ENCODE measurements at regions not wholly inside any gene's neighbourhood (a gene's known extent, or its start where the extent isn't known, plus 50 kb on each side); places are given as distances from the start of the nearest gene placed in this dataset.

DNA sequence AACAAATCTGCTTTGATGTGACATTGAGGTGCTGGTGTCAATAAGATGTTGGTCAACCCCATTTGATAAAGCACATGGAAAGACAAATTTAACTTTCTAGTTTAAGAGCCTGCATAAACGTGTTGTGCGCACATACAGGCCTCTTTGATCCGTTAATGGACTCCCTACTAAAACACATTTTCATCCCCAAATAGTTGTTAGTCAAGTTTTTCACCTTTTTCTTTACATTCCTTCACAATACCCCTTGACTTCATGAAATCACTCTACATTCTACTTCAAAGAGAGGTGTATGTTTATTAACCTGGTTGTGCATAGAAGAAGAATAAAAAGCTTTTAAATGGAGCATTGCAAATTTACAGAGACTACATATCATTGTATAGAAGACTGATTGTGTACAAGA, 180.3 kb downstream of the HDGFL1 start:
- WGBS, 4 donors, result 87 to 98% (median 95%) methylated on average over 3 of the region's 3 CpGs
- Histone ChIP-seq H3K36me3 (no peaks in the 10 kb centered on the region), H3K4me1 (no peaks in the 10 kb centered on the region), H3K27me3 (no peaks in the 10 kb centered on the region), H3K9me3 (no peaks in the 10 kb centered on the region), H3K4me3 (no peak overlapping the region), H3K27ac (no peak overlapping the region)
- TF ChIP-seq, protein P1, sequence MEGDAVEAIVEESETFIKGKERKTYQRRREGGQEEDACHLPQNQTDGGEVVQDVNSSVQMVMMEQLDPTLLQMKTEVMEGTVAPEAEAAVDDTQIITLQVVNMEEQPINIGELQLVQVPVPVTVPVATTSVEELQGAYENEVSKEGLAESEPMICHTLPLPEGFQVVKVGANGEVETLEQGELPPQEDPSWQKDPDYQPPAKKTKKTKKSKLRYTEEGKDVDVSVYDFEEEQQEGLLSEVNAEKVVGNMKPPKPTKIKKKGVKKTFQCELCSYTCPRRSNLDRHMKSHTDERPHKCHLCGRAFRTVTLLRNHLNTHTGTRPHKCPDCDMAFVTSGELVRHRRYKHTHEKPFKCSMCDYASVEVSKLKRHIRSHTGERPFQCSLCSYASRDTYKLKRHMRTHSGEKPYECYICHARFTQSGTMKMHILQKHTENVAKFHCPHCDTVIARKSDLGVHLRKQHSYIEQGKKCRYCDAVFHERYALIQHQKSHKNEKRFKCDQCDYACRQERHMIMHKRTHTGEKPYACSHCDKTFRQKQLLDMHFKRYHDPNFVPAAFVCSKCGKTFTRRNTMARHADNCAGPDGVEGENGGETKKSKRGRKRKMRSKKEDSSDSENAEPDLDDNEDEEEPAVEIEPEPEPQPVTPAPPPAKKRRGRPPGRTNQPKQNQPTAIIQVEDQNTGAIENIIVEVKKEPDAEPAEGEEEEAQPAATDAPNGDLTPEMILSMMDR (IDR thresholded peaks at IDR 0.05), result no peak
- no peak for TF ChIP-seq POLR2A (IDR thresholded peaks at IDR 0.05)
- DNase-seq (no peak), ATAC-seq (no peak)
- intact Hi-C loops (cut with DNase I), result no loop called here

DNA sequence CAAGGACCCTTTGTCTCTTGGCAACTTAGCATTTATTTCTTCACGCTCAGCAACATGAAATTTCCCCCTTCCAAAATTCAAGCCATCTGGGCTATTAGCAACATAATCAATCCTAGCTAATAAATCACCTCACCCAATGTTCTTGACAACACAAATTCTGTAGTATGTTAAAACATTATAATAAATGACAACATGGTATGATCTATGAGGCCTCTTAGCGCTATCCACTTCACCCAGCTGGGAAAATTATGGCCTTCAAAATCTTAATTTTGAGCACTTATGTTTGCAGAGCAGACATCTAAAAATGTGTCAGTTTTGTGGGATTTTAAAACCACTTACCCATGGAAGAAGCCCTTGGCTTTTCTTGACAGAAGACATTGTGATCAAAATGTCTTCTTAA, 181.9 kb downstream of the HDGFL1 start:
- 98 to 99% (median 98%) methylated on average over 2 of the region's 2 CpGs for WGBS, 4 donors
- TF ChIP-seq POLR2A (IDR thresholded peaks at IDR 0.05), result no peak
- TF ChIP-seq, protein P1 (IDR thresholded peaks at IDR 0.05), result no peak
- Histone ChIP-seq H3K36me3 (no peaks in the 10 kb centered on the region), H3K4me3 (no peak overlapping the region), H3K27me3 (no peaks in the 10 kb centered on the region), H3K27ac (no peak overlapping the region), H3K4me1 (no peaks in the 10 kb centered on the region), H3K9me3 (no peaks in the 10 kb centered on the region)
- ATAC-seq (no peak), DNase-seq (no peak)
- intact Hi-C loops (cut with DNase I), result no loop called here

DNA sequence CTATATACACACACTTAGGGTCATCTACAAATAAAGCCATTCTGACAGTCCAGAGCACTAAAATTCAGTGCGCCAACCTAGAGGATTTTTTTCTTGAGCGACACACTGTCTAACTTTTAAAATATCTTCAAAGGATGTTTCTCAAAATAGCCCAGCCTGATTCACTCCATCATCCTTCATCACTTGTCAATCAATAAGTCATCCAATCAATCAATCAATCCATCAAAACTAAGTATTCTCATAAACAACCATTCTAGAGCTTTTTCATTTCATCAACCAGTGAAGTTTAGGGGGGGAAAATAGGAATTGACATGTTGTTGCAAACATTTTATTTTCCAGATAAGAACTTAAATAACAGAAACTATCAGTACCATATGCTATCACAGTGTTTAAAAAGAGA, 183.2 kb downstream of the HDGFL1 start:
- intact Hi-C loops (cut with DNase I), result no loop called here
- H3K27me3 ChIP-seq, result no peaks in the 10 kb centered on the region
- DNase-seq (no peak), ATAC-seq (no peak)
- no peak overlapping the region for H3K4me3 ChIP-seq
- H3K36me3 ChIP-seq, result no peaks in the 10 kb centered on the region
- no peaks in the 10 kb centered on the region for H3K9me3 ChIP-seq
- WGBS, 4 donors, result 91 to 94% (median 93%) methylated on average over 2 of the region's 2 CpGs
- no peaks in the 10 kb centered on the region for H3K4me1 ChIP-seq
- no peak for TF ChIP-seq POLR2A (IDR thresholded peaks at IDR 0.05)
- TF ChIP-seq, protein P1 (IDR thresholded peaks at IDR 0.05), result no peak
- no peak overlapping the region for H3K27ac ChIP-seq

DNA sequence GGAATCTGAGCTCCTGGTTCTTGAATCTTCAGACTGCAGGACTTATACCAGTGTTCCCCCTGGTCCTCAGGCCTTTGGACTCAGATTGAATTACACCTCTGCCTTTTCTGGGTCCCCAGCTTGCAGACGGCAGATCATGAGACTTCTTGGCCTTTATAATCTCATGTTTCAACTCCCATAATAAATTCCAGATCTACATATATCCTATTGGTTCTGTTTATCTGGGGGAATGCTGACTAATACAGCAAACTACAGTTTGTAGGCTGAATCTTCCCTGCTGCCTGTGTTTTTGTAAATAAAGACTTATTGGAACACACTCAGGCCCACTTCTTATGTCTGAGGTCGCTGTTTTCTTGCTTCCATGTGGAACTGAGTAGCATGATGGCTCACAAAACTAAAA, 184.7 kb downstream of the HDGFL1 start:
- DNase-seq, result no peak
- no peaks in the 10 kb centered on the region for H3K4me1 ChIP-seq
- no peak for ATAC-seq
- H3K9me3 ChIP-seq, result no peaks in the 10 kb centered on the region
- 39 to 63% (median 45%) methylated on average over 2 of the region's 2 CpGs for WGBS, 4 donors
- TF ChIP-seq, protein P1 (IDR thresholded peaks at IDR 0.05), result no peak
- TF ChIP-seq POLR2A (IDR thresholded peaks at IDR 0.05), result no peak
- H3K27me3 ChIP-seq, result no peaks in the 10 kb centered on the region
- H3K4me3 ChIP-seq, result no peak overlapping the region
- no peak overlapping the region for H3K27ac ChIP-seq
- intact Hi-C loops (cut with DNase I), result no loop called here
- H3K36me3 ChIP-seq, result no peaks in the 10 kb centered on the region
